Activated T-cell treated with anti-CD3 and anti-CD28 coated beads for 48 hours (primary cell): ENCODE measurements at regions not wholly inside any gene's neighbourhood (a gene's known extent, or its start where the extent isn't known, plus 50 kb on each side); places are given as distances from the start of the nearest gene placed in this dataset.

Source experiments
- DNase-seq: peaks from one replicate; pipeline ENCODE4 v3.0.0-alpha.2; 2020; ENCODE audit warnings: low read depth

GRCh38 chr11:23353611-23354010, 493.3 kb upstream of the CCDC179 start:
- no peak for DNase-seq

- no peak for DNase-seq
These were observed 499.0 kb upstream of the CCDC179 start for GRCh38 chr11:23359297-23359696.

DNA sequence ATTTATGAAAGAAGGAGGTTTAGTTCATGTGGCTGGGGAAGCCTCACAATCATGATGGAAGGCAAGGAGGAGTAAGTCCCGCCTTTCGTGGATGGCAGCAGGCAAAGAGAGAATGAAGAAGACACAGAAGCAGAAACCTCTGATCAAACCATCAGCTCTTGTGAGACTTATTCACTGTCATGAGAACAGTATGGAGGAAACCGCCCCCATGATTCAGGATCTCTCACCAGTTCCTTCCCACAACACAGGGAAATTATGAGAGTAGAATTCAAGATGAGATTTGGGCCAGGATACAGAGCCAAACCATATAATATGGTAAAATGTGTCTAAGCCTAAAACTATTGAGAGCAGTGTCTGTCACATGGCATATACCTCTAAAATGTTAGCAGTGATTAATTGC, 503.8 kb upstream of the CCDC179 start:
- no peak for DNase-seq

GRCh38 chr11:23370580-23371275, 510.5 kb upstream of the CCDC179 start:
- DNase-seq, result no peak

- DNase-seq, result no peak
These were observed 517.6 kb upstream of the CCDC179 start for GRCh38 chr11:23377909-23378308.

DNA sequence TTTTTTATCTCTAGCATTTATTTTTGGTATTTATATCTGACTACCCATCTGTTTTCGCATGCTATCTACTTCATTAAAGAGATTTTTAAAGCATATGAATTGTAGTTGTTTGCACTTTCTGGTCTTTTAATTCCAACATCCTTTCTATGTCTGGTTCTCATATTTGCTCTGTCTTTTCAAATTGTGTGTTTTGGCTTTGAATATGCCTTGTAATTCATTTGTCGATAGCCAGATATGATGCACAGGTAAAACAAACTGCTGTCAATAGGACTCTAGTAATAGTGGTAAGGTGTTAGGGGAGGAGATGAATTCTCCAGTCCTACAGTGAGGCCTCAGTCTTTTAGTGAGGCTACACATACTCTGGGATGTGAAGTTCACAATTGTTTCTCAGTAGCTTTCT, 530.8 kb upstream of the CCDC179 start:
- no peak for DNase-seq

- no peak for DNase-seq
These were observed 537.8 kb upstream of the CCDC179 start for GRCh38 chr11:23398052-23398451.

DNA sequence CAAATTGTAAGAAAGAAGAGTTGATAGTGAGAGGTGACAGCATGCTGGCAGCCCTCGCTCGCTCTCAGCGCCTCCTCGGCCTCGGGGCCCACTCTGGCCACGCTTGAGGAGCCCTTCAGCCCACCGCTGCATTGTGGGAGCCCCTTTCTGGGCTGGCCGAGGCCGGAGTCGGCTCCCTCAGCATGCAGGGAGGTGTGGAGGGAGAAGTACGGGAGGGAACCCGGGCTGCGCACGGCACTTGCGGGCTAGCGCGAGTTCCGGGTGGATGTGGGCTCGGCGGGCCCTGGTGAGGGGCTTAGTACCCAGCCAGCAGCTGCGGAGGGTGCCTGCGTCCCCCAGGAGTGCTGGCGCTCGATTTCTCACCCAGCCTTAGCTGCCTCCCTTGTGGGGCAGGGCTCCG, 539.7 kb upstream of the CCDC179 start:
- DNase-seq, result no peak

GRCh38 chr11:23403210-23404185, 543.2 kb upstream of the CCDC179 start:
- DNase-seq, result no peak

GRCh38 chr11:23404225-23405160, 544.2 kb upstream of the CCDC179 start:
- no peak for DNase-seq

- DNase-seq, result no peak
These were observed 545.2 kb upstream of the CCDC179 start for GRCh38 chr11:23405350-23405937.

GRCh38 chr11:23406131-23406819, 546.0 kb upstream of the CCDC179 start:
- DNase-seq, result no peak

- no peak for DNase-seq
These were observed 552.8 kb upstream of the CCDC179 start for GRCh38 chr11:23413057-23413456.

DNA sequence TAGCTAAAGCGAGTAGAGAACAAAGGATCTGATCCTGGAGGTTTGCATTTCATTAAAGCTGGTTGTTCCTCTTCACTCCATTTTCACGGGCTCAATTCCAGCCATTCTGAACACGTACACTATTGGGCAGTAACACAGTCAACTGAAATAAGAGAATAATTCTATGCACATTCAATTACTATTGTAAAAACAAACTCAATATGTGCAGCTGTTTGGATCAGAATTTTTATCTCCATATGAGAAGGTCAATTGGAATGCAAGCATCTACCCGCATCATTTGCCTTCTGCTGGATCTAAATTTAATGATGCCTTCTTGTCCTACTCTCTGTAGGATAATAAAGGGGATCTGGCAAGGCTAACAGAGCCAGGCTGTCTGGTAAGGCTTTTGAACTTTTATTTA, 562.8 kb upstream of the CCDC179 start:
- no peak for DNase-seq

DNA sequence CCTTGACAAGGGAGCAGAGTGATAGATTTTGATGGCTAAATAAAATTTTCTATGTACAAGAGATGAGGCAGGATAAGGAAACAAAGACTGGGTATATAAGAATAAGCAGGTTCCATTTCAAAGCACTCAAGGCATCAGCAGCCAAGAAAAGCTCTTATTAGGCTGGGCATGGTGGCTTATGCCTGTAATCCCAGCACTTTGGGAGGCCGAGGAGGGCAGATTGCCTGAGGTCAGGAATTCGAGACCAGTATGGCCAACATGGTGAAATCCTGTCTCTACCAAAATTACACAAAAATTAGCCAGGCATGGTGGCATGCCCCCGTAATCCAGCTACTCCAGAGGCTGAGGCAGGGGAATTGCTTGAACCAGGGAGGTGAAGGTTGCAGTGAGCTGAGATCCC, 563.4 kb upstream of the CCDC179 start:
- no peak for DNase-seq

DNA sequence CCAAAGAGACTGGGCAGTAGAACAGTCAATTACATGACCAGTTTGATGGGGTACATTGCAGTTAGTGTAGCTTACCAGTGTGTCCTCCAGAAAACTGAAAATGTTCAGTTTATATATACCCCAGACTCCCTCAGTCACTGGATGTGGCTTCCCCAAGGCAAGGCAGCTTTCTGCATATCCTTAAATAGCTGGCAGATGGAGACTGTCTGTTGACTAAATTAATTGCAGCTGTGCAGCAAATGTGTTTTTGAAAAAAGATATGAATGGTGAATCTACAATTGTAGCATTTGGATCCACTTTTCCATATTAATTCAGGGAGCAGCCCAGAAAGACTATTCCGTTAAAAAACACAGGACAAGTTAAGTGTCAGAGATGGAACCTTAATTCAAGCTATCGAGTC, 565.1 kb upstream of the CCDC179 start:
- DNase-seq, result no peak

- no peak for DNase-seq
These were observed 569.3 kb upstream of the CCDC179 start for GRCh38 chr11:23429569-23429968.

GRCh38 chr11:23453522-23453921, 593.2 kb upstream of the CCDC179 start:
- no peak for DNase-seq

- DNase-seq, result no peak
These were observed 595.1 kb upstream of the CCDC179 start for GRCh38 chr11:23455321-23455891.

DNA sequence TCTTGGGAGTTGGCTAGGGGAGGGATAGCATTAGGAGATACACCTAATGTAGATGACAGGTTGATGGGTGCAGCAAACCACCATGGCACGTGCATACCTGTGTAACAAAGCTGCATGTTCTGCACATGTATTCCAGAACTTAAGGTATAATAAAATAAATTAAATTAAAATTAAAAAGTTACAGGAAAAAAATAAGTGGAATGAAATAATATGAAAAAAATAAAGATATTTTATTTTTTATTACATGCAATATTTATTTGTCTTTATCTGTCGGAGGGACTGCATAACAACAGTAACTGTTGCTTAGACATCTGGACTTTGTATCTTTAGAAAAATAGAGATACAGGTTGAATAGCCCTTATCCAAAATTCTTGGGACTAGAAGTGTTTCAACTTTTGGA, 597.4 kb upstream of the CCDC179 start:
- DNase-seq, result no peak

DNA sequence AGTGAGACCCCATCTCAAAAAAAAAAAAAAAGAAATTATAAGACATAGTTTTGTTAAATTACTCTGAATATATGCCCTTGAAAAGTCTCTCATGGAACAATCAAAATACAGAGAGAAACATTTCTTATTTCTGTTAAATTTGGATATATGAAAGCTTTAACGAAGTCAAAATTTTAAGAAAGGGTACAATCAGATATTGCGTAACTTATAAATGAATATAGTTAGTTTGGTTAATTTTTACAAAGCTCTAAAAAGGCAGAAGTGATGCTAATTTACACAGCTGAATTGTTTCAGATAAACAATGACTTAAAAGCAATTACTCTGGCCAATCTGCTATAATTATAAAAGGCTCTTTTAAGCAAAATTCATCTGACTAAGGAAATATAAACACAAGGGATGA, 611.6 kb upstream of the CCDC179 start:
- no peak for DNase-seq
